Neural progenitor cell (in vitro differentiated cells): ENCODE measurements at regions not wholly inside any gene's neighbourhood (a gene's known extent, or its start where the extent isn't known, plus 50 kb on each side); places are given as distances from the start of the nearest gene placed in this dataset.

ENCODE experiments used
- DNase-seq: peaks from one replicate; pipeline ENCODE4 v3.0.0-alpha.2; 2016; ENCODE audit warnings: low spot score
- H2AFZ ChIP-seq: fragments of 200-600 bp; sonication (generic); replicated peaks from 2 replicates; pipeline ENCODE4 v1.6.1; 2016; ENCODE audit warnings: antibody characterized with exemption
- H3F3A ChIP-seq: fragments of 200-600 bp; sonication (generic); 2 replicates; pipeline ENCODE4 v1.6.1; 2016; ENCODE audit warnings: antibody characterized with exemption, low read depth
- H3K27ac ChIP-seq: fragments of 200-600 bp; sonication (generic); 2 replicates; pipeline ENCODE4 v1.5.1; 2016; ENCODE audit warnings: mild to moderate bottlenecking
- H3K27me3 ChIP-seq: fragments of 200-600 bp; sonication (generic); 2 replicates; pipeline ENCODE4 v1.6.1; 2016; ENCODE audit warnings: mild to moderate bottlenecking, moderate library complexity
- H3K36me3 ChIP-seq: fragments of 200-600 bp; sonication (generic); 2 replicates; pipeline ENCODE4 v1.5.1; 2016
- H3K4me1 ChIP-seq: fragments of 200-600 bp; sonication (generic); 2 replicates; pipeline ENCODE4 v1.6.1; 2016; ENCODE audit warnings: mixed run types
- H3K4me2 ChIP-seq: fragments of 200-600 bp; sonication (generic); 2 replicates; pipeline ENCODE4 v1.6.1; 2016
- H3K4me3 ChIP-seq: fragments of 200-600 bp; sonication (generic); 2 replicates; pipeline ENCODE4 v1.5.1; 2016
- H3K79me2 ChIP-seq: fragments of 200-600 bp; sonication (generic); 2 replicates; pipeline ENCODE4 v1.6.1; 2016; ENCODE audit warnings: low read depth
- H3K9ac ChIP-seq: fragments of 200-600 bp; sonication (generic); 2 replicates; pipeline ENCODE4 v1.6.1; 2016
- H3K9me3 ChIP-seq: fragments of 200-600 bp; sonication (generic); 2 replicates; pipeline ENCODE4 v1.5.1; 2016; ENCODE audit warnings: low read depth
- H4K20me1 ChIP-seq: fragments of 200-600 bp; sonication (generic); 2 replicates; pipeline ENCODE4 v1.6.1; 2016; ENCODE audit warnings: low read depth
- H3K27ac Mint-ChIP-seq: 3 replicates; pipeline ENCODE4 v1.8.0; 2021; ENCODE audit warnings: mixed read lengths
- H3K27me3 Mint-ChIP-seq: 2 replicates; pipeline ENCODE4 v1.8.0; 2022; ENCODE audit warnings: low read depth, mild to moderate bottlenecking, inconsistent platforms, moderate library complexity, mixed read lengths; ENCODE audit not compliant: insufficient read depth
- H3K36me3 Mint-ChIP-seq: 3 replicates; pipeline ENCODE4 v1.8.0; 2021; ENCODE audit warnings: mixed read lengths
- H3K4me1 Mint-ChIP-seq: 3 replicates; pipeline ENCODE4 v1.8.0; 2021; ENCODE audit warnings: mixed read lengths
- H3K4me3 Mint-ChIP-seq: 3 replicates; pipeline ENCODE4 v1.8.0; 2021; ENCODE audit warnings: mild to moderate bottlenecking, moderate library complexity, mixed read lengths
- H3K9me3 Mint-ChIP-seq: 3 replicates; pipeline ENCODE4 v1.8.0; 2020; ENCODE audit warnings: mixed read lengths
- EZH2 ChIP-seq: fragments of 200-600 bp; sonication (generic); IDR thresholded peaks from 2 replicates; pipeline ENCODE4 v1.6.1; 2017; ENCODE audit warnings: antibody characterized with exemption, mild to moderate bottlenecking, moderate library complexity
- EZH2phosphoT487 ChIP-seq: fragments of 200-600 bp; sonication (generic); IDR thresholded peaks from 2 replicates; pipeline ENCODE4 v1.6.1; 2017; ENCODE audit warnings: antibody characterized with exemption
- TF ChIP-seq, protein P1 (sequence below): fragments of 200-600 bp; sonication (generic); IDR thresholded peaks from 2 replicates; pipeline ENCODE4 v1.5.1; 2017; ENCODE audit warnings: antibody characterized with exemption, mild to moderate bottlenecking

DNA sequence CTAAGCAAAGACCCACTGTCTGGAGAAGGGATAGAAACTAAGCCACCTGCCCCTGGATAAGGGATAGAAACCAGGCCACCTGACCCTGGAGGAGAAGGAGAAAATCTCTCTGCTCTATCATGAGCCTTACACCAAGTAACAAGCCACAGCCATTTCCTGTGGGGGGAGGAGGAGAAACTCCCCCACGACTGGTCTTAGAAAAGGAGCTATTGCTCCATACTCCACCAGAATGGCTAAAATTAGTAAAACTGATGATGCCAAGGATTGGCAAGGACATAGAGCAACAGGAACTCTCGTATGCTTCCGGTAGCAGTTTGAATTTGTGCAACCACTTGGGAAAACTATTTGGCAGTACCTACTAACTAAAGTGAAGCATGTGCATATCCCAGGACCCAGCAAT, 70.8 kb downstream of the ACTL7B start:
- H3K4me3 ChIP-seq = no peak overlapping the region
- Mint-ChIP-seq H3K36me3 (no peaks in the 10 kb centered on the region), H3K9me3 (peaks cover 7% of the 10 kb centered on the region), H3K4me3 (no peak overlapping the region), H3K4me1 (peaks cover 56% of the 10 kb centered on the region), H3K27me3 (peaks cover 10% of the 10 kb centered on the region), H3K27ac (no peak overlapping the region)
- peaks cover 60% of the 10 kb centered on the region for H3K4me1 ChIP-seq
- no peaks in the 10 kb centered on the region for H3K36me3 ChIP-seq
- H3F3A ChIP-seq = peaks cover 34% of the 10 kb centered on the region
- H4K20me1 ChIP-seq = no peaks in the 10 kb centered on the region
- no peaks in the 10 kb centered on the region for H3K27me3 ChIP-seq
- no peak overlapping the region for H2AFZ ChIP-seq
- no peaks in the 10 kb centered on the region for H3K9me3 ChIP-seq
- no peaks in the 10 kb centered on the region for H3K79me2 ChIP-seq
- TF ChIP-seq, protein P1, sequence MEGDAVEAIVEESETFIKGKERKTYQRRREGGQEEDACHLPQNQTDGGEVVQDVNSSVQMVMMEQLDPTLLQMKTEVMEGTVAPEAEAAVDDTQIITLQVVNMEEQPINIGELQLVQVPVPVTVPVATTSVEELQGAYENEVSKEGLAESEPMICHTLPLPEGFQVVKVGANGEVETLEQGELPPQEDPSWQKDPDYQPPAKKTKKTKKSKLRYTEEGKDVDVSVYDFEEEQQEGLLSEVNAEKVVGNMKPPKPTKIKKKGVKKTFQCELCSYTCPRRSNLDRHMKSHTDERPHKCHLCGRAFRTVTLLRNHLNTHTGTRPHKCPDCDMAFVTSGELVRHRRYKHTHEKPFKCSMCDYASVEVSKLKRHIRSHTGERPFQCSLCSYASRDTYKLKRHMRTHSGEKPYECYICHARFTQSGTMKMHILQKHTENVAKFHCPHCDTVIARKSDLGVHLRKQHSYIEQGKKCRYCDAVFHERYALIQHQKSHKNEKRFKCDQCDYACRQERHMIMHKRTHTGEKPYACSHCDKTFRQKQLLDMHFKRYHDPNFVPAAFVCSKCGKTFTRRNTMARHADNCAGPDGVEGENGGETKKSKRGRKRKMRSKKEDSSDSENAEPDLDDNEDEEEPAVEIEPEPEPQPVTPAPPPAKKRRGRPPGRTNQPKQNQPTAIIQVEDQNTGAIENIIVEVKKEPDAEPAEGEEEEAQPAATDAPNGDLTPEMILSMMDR = no peak
- TF ChIP-seq EZH2 (no peak), EZH2phosphoT487 (no peak)
- no peak overlapping the region for H3K27ac ChIP-seq
- no peak overlapping the region for H3K4me2 ChIP-seq
- no peak overlapping the region for H3K9ac ChIP-seq
- no peak for DNase-seq

DNA sequence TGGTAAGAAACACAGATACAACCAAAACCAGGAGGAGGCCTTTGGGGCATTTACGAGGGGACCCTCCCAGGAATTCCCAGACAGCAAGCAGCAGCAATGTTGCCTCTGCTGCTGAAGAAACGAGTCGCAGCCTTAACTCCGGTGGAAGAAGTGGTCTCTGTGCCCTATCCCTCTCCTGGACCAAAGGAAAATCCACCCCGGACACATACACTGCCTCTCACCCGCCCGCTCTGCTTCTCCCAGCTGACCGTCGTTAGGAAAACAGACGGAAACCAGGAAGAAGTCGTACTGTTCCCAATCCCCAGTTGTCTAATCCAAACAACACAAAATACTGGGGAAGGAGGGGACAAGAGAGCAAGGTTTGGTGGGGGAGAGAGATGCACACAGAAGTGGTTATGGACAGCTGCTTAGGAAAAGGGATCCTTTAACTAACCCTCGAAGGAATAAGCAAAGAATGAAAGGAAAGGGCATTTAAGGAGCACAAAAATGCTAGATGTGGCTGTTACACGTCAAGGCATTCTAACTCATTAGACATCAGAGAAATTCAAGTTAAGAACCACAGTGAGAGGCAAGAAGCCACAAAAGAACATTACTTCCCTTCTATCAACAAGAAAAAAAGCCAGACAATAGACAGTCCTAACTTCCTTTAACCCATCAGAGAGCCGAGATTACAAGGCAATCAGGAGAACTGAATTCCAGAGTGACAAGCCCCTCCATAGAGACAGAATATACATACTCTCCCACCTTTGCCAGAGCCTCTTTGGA, 71.9 kb downstream of the ACTL7B start:
- H3K4me1 ChIP-seq = peaks cover 71% of the 10 kb centered on the region
- H3K79me2 ChIP-seq = no peaks in the 10 kb centered on the region
- peaks cover 34% of the 10 kb centered on the region for H3F3A ChIP-seq
- H3K4me3 ChIP-seq = no peak overlapping the region
- H2AFZ ChIP-seq = peak overlapping the region; percentile 53
- no peaks in the 10 kb centered on the region for H3K9me3 ChIP-seq
- Mint-ChIP-seq H3K4me1 (peaks cover 65% of the 10 kb centered on the region), H3K4me3 (no peak overlapping the region), H3K27ac (peak overlapping the region; percentile 50), H3K9me3 (no peaks in the 10 kb centered on the region), H3K36me3 (no peaks in the 10 kb centered on the region), H3K27me3 (peaks cover 10% of the 10 kb centered on the region)
- TF ChIP-seq EZH2 = no peak
- TF ChIP-seq, protein P1 = no peak
- no peak for TF ChIP-seq EZH2phosphoT487
- peak overlapping the region; percentile 13 for H3K4me2 ChIP-seq
- H3K27me3 ChIP-seq = no peaks in the 10 kb centered on the region
- no peaks in the 10 kb centered on the region for H4K20me1 ChIP-seq
- no peak overlapping the region for H3K9ac ChIP-seq
- peak overlapping the region; percentile 34 for H3K27ac ChIP-seq
- DNase-seq = no peak
- no peaks in the 10 kb centered on the region for H3K36me3 ChIP-seq

DNA sequence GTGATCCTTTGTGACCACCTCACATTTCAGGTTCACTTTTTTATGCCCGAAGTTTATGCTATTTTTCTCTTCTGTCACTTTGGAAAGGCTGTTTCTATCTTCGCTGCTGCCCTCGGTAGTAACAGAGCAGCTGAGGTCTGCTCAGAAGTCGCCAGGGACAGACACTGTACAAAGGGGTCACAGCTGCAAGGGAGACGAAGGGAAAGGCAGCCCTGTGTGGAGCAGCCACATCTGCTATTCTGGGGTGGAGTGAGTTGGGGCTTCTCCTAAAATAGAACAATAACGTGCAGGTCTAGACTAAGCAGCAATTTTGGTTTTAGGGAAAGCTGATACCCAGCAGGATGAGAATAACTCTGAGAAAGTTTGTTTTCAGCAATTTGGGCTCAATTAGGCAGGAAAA, 72.5 kb downstream of the ACTL7B start:
- H2AFZ ChIP-seq = peak overlapping the region; percentile 53
- peaks cover 74% of the 10 kb centered on the region for H3K4me1 ChIP-seq
- TF ChIP-seq EZH2phosphoT487 (no peak), EZH2 (no peak)
- TF ChIP-seq, protein P1 = no peak
- no peak overlapping the region for H3K27ac ChIP-seq
- no peaks in the 10 kb centered on the region for H3K36me3 ChIP-seq
- H3K9ac ChIP-seq = no peak overlapping the region
- H3K4me3 Mint-ChIP-seq = no peak overlapping the region
- H4K20me1 ChIP-seq = no peaks in the 10 kb centered on the region
- no peaks in the 10 kb centered on the region for H3K9me3 Mint-ChIP-seq
- no peaks in the 10 kb centered on the region for H3K27me3 ChIP-seq
- no peak for DNase-seq
- peaks cover 8% of the 10 kb centered on the region for H3K27me3 Mint-ChIP-seq
- H3K4me2 ChIP-seq = peak overlapping the region; percentile 2
- H3K79me2 ChIP-seq = no peaks in the 10 kb centered on the region
- H3F3A ChIP-seq = peaks cover 32% of the 10 kb centered on the region
- H3K4me1 Mint-ChIP-seq = peaks cover 70% of the 10 kb centered on the region
- no peak overlapping the region for H3K4me3 ChIP-seq
- H3K9me3 ChIP-seq = no peaks in the 10 kb centered on the region
- no peaks in the 10 kb centered on the region for H3K36me3 Mint-ChIP-seq
- H3K27ac Mint-ChIP-seq = peak overlapping the region; percentile 50
